Endodermal cell (in vitro differentiated cells): ENCODE measurements at regions not wholly inside any gene's neighbourhood (a gene's known extent, or its start where the extent isn't known, plus 50 kb on each side); places are given as distances from the start of the nearest gene placed in this dataset.

ENCODE experiments used
- DNase-seq: peaks from one replicate; pipeline ENCODE4 v3.0.0-alpha.2; 2017
- H3K27ac ChIP-seq: 2 replicates; pipeline ENCODE4 v1.5.1; 2013; ENCODE audit warnings: mild to moderate bottlenecking, low read depth, low read length, moderate library complexity
- H3K27me3 ChIP-seq: 2 replicates; pipeline ENCODE4 v1.6.1; 2013; ENCODE audit warnings: mild to moderate bottlenecking, low read length, moderate library complexity; ENCODE audit not compliant: insufficient read depth, control insufficient read depth, poor library complexity, severe bottlenecking
- H3K36me3 ChIP-seq: 2 replicates; pipeline ENCODE4 v1.7.0; 2013; ENCODE audit warnings: mild to moderate bottlenecking, low read length, moderate library complexity; ENCODE audit not compliant: control insufficient read depth, insufficient read depth
- H3K4me1 ChIP-seq: one replicate; pipeline ENCODE4 v1.7.0; 2013; ENCODE audit warnings: low read length; ENCODE audit not compliant: control insufficient read depth, insufficient read depth
- H3K4me3 ChIP-seq: 2 replicates; pipeline ENCODE4 v1.5.1; 2013; ENCODE audit warnings: mild to moderate bottlenecking, low read length, moderate library complexity
- H3K9ac ChIP-seq: 2 replicates; pipeline ENCODE4 v1.6.1; 2013; ENCODE audit warnings: mild to moderate bottlenecking, low read length, moderate library complexity; ENCODE audit not compliant: poor library complexity, severe bottlenecking; ENCODE audit errors: extremely low read depth
- H3K9me3 ChIP-seq: 2 replicates; pipeline ENCODE4 v1.6.1; 2013; ENCODE audit warnings: mild to moderate bottlenecking, low read length, moderate library complexity; ENCODE audit not compliant: control insufficient read depth
- H3K27ac Mint-ChIP-seq: 2 replicates; pipeline ENCODE4 v1.8.0; 2020; ENCODE audit warnings: mixed read lengths
- H3K27me3 Mint-ChIP-seq: 2 replicates; pipeline ENCODE4 v1.8.0; 2021; ENCODE audit warnings: mild to moderate bottlenecking, mixed read lengths; ENCODE audit not compliant: insufficient read depth
- H3K36me3 Mint-ChIP-seq: 2 replicates; pipeline ENCODE4 v1.8.0; 2020; ENCODE audit warnings: low read depth, mixed read lengths
- H3K4me1 Mint-ChIP-seq: 2 replicates; pipeline ENCODE4 v1.8.0; 2020; ENCODE audit warnings: mixed read lengths
- H3K4me3 Mint-ChIP-seq: 2 replicates; pipeline ENCODE4 v1.8.0; 2020; ENCODE audit warnings: mild to moderate bottlenecking, moderate library complexity, mixed read lengths
- H3K9me3 Mint-ChIP-seq: 2 replicates; pipeline ENCODE4 v1.8.0; 2020; ENCODE audit warnings: mild to moderate bottlenecking, mixed read lengths
- CTCF ChIP-seq: fragments of 200-600 bp; sonication (generic); conservative IDR thresholded peaks from 2 replicates; pipeline ENCODE4 v1.5.0; 2021; ENCODE audit warnings: antibody characterized with exemption, mild to moderate bottlenecking
- WGBS, 2 experiments: methylation state at CpG; one replicate each; pipeline versions ENCODE4 v1.1.5 to v1.1.7; 2013; ENCODE audit warnings: missing lambda C conversion rate in 2 of 2, mixed read lengths in 1 of 2; ENCODE audit not compliant: insufficient coverage in 1 of 2, insufficient read length in 1 of 2; 5-methylcytosine and 5-hydroxymethylcytosine counted together

GRCh38 chr2:146226077-146226476 lies 1618.8 kb upstream of the ACVR2A start:
- H3K9me3 ChIP-seq: no peaks in the 10 kb centered on the region
- no peaks in the 10 kb centered on the region for H3K4me1 ChIP-seq
- no peaks in the 10 kb centered on the region for H3K36me3 ChIP-seq
- no peaks in the 10 kb centered on the region for H3K27me3 Mint-ChIP-seq
- no peaks in the 10 kb centered on the region for H3K36me3 Mint-ChIP-seq
- DNase-seq: no peak
- no peaks in the 10 kb centered on the region for H3K9me3 Mint-ChIP-seq
- H3K4me3 ChIP-seq: no peak overlapping the region
- no peak for TF ChIP-seq CTCF
- peaks cover 2% of the 10 kb centered on the region for H3K4me1 Mint-ChIP-seq
- H3K27ac Mint-ChIP-seq: no peak overlapping the region
- H3K9ac ChIP-seq: no peak overlapping the region
- no peak overlapping the region for H3K27ac ChIP-seq
- WGBS, 2 experiments: 82 to 94% methylated on average over 2 of the region's 2 CpGs
- no peaks in the 10 kb centered on the region for H3K27me3 ChIP-seq
- H3K4me3 Mint-ChIP-seq: no peak overlapping the region

- H3K27ac ChIP-seq: no peak overlapping the region
- H3K36me3 ChIP-seq: no peaks in the 10 kb centered on the region
- no peaks in the 10 kb centered on the region for H3K4me1 Mint-ChIP-seq
- no peak overlapping the region for H3K4me3 ChIP-seq
- no peak for TF ChIP-seq CTCF
- no peaks in the 10 kb centered on the region for H3K36me3 Mint-ChIP-seq
- no peaks in the 10 kb centered on the region for H3K9me3 ChIP-seq
- H3K9me3 Mint-ChIP-seq: no peaks in the 10 kb centered on the region
- no peaks in the 10 kb centered on the region for H3K27me3 ChIP-seq
- no peak for DNase-seq
- no peak overlapping the region for H3K9ac ChIP-seq
- H3K4me1 ChIP-seq: no peaks in the 10 kb centered on the region
- WGBS, 2 experiments: 85% methylated on average over 2 of the region's 2 CpGs; no CpG with 5 or more reads in 1 of the 2 experiments
- H3K27me3 Mint-ChIP-seq: no peaks in the 10 kb centered on the region
- H3K4me3 Mint-ChIP-seq: no peak overlapping the region
- H3K27ac Mint-ChIP-seq: no peak overlapping the region
Observed at GRCh38 chr2:146221826-146222225, 1623.0 kb upstream of the ACVR2A start.

- H3K4me3 Mint-ChIP-seq: no peak overlapping the region
- no peak overlapping the region for H3K27ac ChIP-seq
- H3K9ac ChIP-seq: no peak overlapping the region
- no peak for TF ChIP-seq CTCF
- H3K27me3 ChIP-seq: no peaks in the 10 kb centered on the region
- H3K4me1 ChIP-seq: no peaks in the 10 kb centered on the region
- no peaks in the 10 kb centered on the region for H3K9me3 ChIP-seq
- no peaks in the 10 kb centered on the region for H3K36me3 Mint-ChIP-seq
- H3K4me3 ChIP-seq: no peak overlapping the region
- no peaks in the 10 kb centered on the region for H3K4me1 Mint-ChIP-seq
- H3K27me3 Mint-ChIP-seq: no peaks in the 10 kb centered on the region
- no peaks in the 10 kb centered on the region for H3K36me3 ChIP-seq
- no peak for DNase-seq
- no peaks in the 10 kb centered on the region for H3K9me3 Mint-ChIP-seq
- H3K27ac Mint-ChIP-seq: no peak overlapping the region
Observed at GRCh38 chr2:146220957-146221356, 1623.9 kb upstream of the ACVR2A start.
